GM10248 (cell line): ENCODE measurements at regions not wholly inside any gene's neighbourhood (a gene's known extent, or its start where the extent isn't known, plus 50 kb on each side); places are given as distances from the start of the nearest gene placed in this dataset.
A peak's percentile ranks its signal among the peaks of the same experiment; 100 is the strongest.

Source experiments
- CTCF ChIA-PET: fragments of 300-600 bp; sonication (Branson Sonifier 250); formaldehyde crosslinking; extraction: SDS; loops from one replicate; lab custom pipeline; 2021; ENCODE audit warnings: antibody characterized with exemption; lab: Yijun Ruan, JAX
- POLR2A ChIA-PET: fragments of 350-650 bp; sonication (Branson Sonifier 250); formaldehyde crosslinking; extraction: SDS; loops from one replicate; lab custom pipeline; 2020; ENCODE audit warnings: antibody characterized with exemption; lab: Yijun Ruan, JAX
- DNase-seq: peaks from one replicate; pipeline ENCODE4 v3.0.0; 2012; ENCODE audit errors: extremely low spot score
- CTCF ChIP-seq: IDR thresholded peaks from 2 replicates; pipeline ENCODE4 v1.5.1; 2012; ENCODE audit warnings: mild to moderate bottlenecking, low read depth; ENCODE audit errors: extremely low read depth, missing control alignments, control extremely low read depth

GRCh38 chr4:161329852-161330251, 833.9 kb downstream of the FSTL5 start:
- TF ChIP-seq CTCF, result no peak
- CTCF ChIA-PET, result interaction anchor here (1.6 to 1.9 kb wide), 3 partner anchors 9 to 16 kb away, joined by 5 to 8 read pairs (median 7); no protein-coding TSS in a partner anchor

GRCh38 chr4:161321706-161322105, 842.1 kb downstream of the FSTL5 start:
- CTCF ChIA-PET, result interaction anchor here (1.0 to 2.3 kb wide), 3 partner anchors 9 to 68 kb away, joined by 4 to 7 read pairs (median 4); no protein-coding TSS in a partner anchor
- POLR2A ChIA-PET, result no interaction called here
- no peak for TF ChIP-seq CTCF

More at GRCh38 chr4:161329852-161330251, 833.9 kb downstream of the FSTL5 start:
- DNase-seq, result no peak
- POLR2A ChIA-PET, result no interaction called here

GRCh38 chr4:161320377-161320776, 843.4 kb downstream of the FSTL5 start:
- ChIA-PET POLR2A (no interaction called here), CTCF (interaction anchor here (1.1 to 2.3 kb wide), 2 partner anchors 10 to 42 kb away, joined by 3 to 7 read pairs; no protein-coding TSS in a partner anchor)
- peak; percentile 55 for TF ChIP-seq CTCF
- DNase-seq, result peak; percentile 20

More at GRCh38 chr4:161321706-161322105, 842.1 kb downstream of the FSTL5 start:
- no peak for DNase-seq

GRCh38 chr4:161317000-161317399, 846.8 kb downstream of the FSTL5 start:
- no peak for DNase-seq
- CTCF ChIA-PET, result interaction anchor here (1.0 kb wide), 1 partner anchor 11 kb away, joined by 3 read pairs; no protein-coding TSS in a partner anchor
- TF ChIP-seq CTCF, result no peak
- POLR2A ChIA-PET, result no interaction called here

GRCh38 chr4:161314371-161314770, 849.4 kb downstream of the FSTL5 start:
- CTCF ChIA-PET, result no interaction called here
- POLR2A ChIA-PET, result no interaction called here

GRCh38 chr4:161303551-161303950, 860.2 kb downstream of the FSTL5 start:
- no peak for DNase-seq
- no peak for TF ChIP-seq CTCF
- ChIA-PET POLR2A (no interaction called here), CTCF (no interaction called here)

More at GRCh38 chr4:161314371-161314770, 849.4 kb downstream of the FSTL5 start:
- DNase-seq, result no peak
- no peak for TF ChIP-seq CTCF
